ENCODE measurements at regions not wholly inside any gene's neighbourhood (a gene's known extent, or its start where the extent isn't known, plus 50 kb on each side); places are given as distances from the start of the nearest gene placed in this dataset.

DNA sequence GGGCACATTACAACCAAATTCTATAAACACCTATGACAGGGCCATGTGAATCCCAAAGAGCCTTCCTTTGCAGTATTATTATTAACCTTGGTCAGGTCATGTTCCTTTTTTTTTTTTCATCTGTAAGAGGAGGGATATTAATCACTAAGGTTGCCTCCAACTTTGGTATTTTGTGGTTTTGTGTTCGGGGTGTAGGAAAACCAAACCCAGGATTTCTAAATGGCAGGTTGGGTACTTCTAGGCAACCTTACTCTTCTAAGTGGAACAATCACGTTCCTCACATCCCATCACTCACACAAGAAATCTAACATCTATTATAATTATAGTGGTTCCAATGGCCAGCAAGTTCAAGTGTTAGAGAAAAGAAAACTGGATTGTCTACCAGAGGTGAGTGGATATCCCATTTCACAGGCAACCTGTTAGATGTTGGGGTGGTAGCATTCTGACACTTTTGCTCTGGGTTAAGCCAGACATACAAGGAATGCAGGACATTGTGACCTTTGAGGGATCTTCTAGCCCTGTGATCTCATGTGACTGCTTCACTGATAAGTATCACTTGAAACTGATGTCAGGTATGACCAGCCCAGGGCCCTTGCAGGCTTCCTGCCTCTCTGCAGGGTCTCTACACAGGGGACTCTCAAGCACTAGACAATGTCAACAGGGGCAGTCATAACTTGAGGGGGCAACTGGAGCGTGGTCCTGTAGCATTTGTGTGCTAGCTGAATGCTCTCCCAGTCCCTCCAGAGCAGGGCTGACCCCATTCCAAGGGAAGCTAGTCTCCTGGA, 126.2 kb upstream of the VLDLR start:
- Histone ChIP-seq H2AFZ (ENCODE audit: low read depth, low read length) (no peak overlapping the region), H3K4me1 (ENCODE audit: insufficient read depth, low read length) (peaks cover 2% of the 10 kb centered on the region), H3K4me3 (ENCODE audit: low read length) (no peak overlapping the region), H3K9me3 (ENCODE audit: low read length) (no peaks in the 10 kb centered on the region), H3K27me3 (ENCODE audit: insufficient read depth, low read length) (no peaks in the 10 kb centered on the region), H3K36me3 (ENCODE audit: insufficient read depth, low read length) (peaks cover 2% of the 10 kb centered on the region)

DNA sequence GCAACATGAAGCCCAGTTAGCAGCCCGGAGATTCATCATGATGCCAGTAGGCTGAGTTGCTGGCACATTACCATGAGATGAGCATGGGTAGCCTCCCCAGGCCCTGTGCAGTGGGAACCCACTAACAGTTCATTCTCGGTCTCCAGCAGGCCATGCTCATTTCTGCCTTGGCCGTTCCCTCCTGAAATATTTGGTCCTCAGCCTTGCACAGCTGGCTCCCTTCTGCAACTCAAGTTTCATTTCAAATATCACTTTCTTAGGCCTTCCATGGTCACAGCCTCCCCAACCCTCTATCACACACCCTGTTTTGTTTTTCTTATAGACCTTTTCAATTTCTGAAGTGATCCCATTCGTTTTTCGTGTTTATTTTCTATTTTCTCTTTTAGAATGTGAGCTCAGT, 125.4 kb upstream of the VLDLR start:
- Histone ChIP-seq H3K4me1 (ENCODE audit: insufficient read depth, low read length) (peaks cover 2% of the 10 kb centered on the region), H3K4me3 (ENCODE audit: low read length) (no peak overlapping the region), H3K9me3 (ENCODE audit: low read length) (no peaks in the 10 kb centered on the region), H3K27me3 (ENCODE audit: insufficient read depth, low read length) (no peaks in the 10 kb centered on the region), H2AFZ (ENCODE audit: low read depth, low read length) (no peak overlapping the region), H3K36me3 (ENCODE audit: insufficient read depth, low read length) (peaks cover 2% of the 10 kb centered on the region)

DNA sequence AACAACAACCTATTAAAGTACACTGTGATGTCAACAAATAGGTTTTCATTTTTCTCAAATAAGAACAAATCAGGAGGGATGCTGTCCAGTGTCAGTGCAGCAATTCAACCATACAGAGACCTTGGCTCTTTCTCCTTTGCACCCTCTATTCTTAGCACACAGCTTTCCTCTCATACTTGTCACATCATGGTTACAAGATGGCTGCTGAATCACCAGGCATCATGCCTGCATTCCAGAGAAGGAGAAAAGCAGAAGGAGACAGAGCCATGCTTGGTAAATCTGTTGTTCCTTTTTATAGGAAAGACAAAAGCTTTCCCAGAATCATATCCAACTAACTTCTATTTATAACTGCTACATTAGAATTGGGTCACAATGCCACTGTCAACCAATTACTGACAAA, 124.7 kb upstream of the VLDLR start:
- Histone ChIP-seq H3K4me3 (ENCODE audit: low read length) (no peak overlapping the region), H3K36me3 (ENCODE audit: insufficient read depth, low read length) (peaks cover 2% of the 10 kb centered on the region), H3K9me3 (ENCODE audit: low read length) (no peaks in the 10 kb centered on the region), H3K4me1 (ENCODE audit: insufficient read depth, low read length) (peaks cover 2% of the 10 kb centered on the region), H2AFZ (ENCODE audit: low read depth, low read length) (no peak overlapping the region), H3K27me3 (ENCODE audit: insufficient read depth, low read length) (no peaks in the 10 kb centered on the region)

DNA sequence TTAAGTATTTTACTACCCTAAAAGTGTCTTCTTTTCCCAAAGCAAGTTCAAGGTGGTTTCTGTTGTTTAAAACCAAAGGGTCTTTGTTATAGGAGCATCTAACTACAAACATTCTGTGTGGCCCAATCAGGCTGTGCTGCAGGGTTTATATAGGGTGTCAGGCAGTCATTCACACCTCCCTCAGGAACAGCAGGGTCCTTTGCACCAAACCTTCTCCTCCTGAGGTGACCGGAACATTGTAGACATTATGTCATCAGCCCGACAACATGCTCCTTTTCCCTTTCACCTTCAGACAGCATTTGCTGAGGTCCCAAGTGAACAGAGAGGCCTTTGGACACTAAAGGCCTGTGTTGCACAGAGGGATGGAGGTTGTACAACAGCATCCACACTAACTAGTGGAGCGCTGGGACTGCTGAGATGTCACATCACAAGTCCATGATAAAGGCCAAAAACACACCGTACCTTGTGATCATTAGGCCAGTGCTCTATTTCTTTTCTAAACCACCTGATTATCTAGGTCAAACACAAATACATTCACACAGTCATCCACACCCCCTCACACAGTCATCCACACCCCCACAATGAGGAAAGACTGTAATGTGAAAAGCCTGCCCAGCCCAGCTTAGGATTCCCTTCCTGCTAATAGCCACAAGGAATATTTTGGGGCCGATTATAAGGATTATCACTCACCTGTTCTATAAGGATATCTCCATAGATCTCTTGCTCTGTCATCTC, 123.8 kb upstream of the VLDLR start:
- H3K36me3 ChIP-seq (ENCODE audit: insufficient read depth, low read length): no peaks in the 10 kb centered on the region
- no peak overlapping the region for H2AFZ ChIP-seq (ENCODE audit: low read depth, low read length)
- H3K4me1 ChIP-seq (ENCODE audit: insufficient read depth, low read length): peaks cover 2% of the 10 kb centered on the region
- H3K4me3 ChIP-seq (ENCODE audit: low read length): no peak overlapping the region
- no peaks in the 10 kb centered on the region for H3K9me3 ChIP-seq (ENCODE audit: low read length)
- H3K27me3 ChIP-seq (ENCODE audit: insufficient read depth, low read length): no peaks in the 10 kb centered on the region

DNA sequence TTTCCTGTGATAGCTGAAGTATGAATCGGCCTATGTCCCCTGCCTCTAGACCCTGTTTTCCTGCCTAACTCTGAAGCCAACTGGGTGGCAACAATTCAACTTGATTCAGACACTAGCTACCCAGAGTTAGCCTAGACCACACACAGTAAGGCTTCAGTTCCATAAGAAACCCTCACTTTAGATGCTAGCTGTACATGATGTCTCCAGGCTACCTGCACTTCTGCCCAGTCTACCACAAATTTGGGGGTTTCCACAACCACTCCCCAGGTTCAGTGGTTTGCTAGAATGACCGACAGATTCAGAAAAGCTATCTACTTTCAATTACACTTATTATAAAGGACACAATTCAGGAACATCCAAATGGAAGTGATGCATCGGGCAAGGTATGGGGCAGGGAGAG, 119.4 kb upstream of the VLDLR start:
- H3K9me3 ChIP-seq (ENCODE audit: low read length): no peaks in the 10 kb centered on the region
- H3K27me3 ChIP-seq (ENCODE audit: insufficient read depth, low read length): no peaks in the 10 kb centered on the region
- H3K36me3 ChIP-seq (ENCODE audit: insufficient read depth, low read length): no peaks in the 10 kb centered on the region
- H3K4me1 ChIP-seq (ENCODE audit: insufficient read depth, low read length): no peaks in the 10 kb centered on the region
- H2AFZ ChIP-seq (ENCODE audit: low read depth, low read length): no peak overlapping the region
- H3K4me3 ChIP-seq (ENCODE audit: low read length): no peak overlapping the region

DNA sequence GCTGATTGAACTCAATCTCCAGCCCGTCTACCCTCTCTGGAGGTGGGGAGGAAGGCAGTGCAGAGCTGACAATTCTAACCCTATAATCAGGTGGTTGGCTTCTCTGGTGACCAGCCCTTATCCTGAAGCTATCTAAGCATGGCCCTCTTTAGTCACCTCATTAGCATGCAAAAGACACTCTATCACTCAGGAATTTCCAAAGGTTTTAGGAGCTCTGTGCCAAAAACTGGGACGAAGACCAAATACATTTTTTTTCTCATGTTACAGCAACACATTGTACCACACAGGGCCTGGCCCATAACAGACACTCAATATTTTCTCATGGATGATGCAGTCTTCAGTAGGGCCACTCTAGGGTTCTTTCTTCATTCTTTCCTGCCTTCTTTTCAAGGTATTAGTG, 118.8 kb upstream of the VLDLR start:
- no peak overlapping the region for H3K4me3 ChIP-seq (ENCODE audit: low read length)
- no peaks in the 10 kb centered on the region for H3K27me3 ChIP-seq (ENCODE audit: insufficient read depth, low read length)
- no peaks in the 10 kb centered on the region for H3K9me3 ChIP-seq (ENCODE audit: low read length)
- no peaks in the 10 kb centered on the region for H3K36me3 ChIP-seq (ENCODE audit: insufficient read depth, low read length)
- no peak overlapping the region for H2AFZ ChIP-seq (ENCODE audit: low read depth, low read length)
- no peaks in the 10 kb centered on the region for H3K4me1 ChIP-seq (ENCODE audit: insufficient read depth, low read length)

DNA sequence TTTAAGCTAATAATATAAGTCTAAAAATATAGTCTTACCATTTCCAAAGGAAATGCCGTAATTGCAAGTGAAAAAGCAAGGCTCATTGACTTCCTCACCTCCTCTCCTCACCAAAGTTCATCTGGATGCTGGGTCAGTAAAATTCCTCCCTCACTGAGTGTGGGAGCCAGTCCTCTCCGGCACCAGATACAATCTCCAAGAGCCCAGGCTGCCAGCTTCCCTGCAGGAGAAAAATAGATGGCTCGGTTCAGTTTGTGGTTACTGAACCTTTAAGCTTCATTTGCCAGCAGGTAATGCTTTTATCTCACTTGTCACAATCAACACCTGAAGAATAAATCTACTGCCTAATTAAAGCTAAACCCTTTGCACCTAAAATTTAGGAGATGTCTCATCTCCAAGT, 115.3 kb upstream of the VLDLR start:
- Histone ChIP-seq H3K9me3 (ENCODE audit: low read length) (no peaks in the 10 kb centered on the region), H3K36me3 (ENCODE audit: insufficient read depth, low read length) (no peaks in the 10 kb centered on the region), H2AFZ (ENCODE audit: low read depth, low read length) (no peak overlapping the region), H3K4me3 (ENCODE audit: low read length) (no peak overlapping the region), H3K4me1 (ENCODE audit: insufficient read depth, low read length) (no peaks in the 10 kb centered on the region), H3K27me3 (ENCODE audit: insufficient read depth, low read length) (no peaks in the 10 kb centered on the region)

DNA sequence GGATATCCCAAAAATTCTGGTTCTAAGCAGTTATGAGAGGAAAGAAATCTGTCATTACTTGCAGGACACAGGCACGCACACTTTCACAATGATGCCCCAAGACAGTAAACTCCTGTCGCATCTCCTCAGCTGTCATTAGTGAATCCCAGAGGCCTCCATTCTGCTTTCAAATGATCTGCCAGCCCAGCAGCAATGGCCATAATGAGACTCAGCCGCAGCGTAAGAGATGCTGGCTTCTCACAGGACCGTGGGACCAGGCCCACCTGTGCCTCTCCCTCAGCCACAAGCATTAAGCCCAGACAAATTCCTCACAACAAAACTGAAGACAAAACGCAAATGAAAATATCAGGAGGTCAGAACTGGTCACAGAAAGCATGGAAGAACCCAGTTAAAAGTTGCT, 98.0 kb upstream of the VLDLR start:
- Histone ChIP-seq H2AFZ (ENCODE audit: low read depth, low read length) (no peak overlapping the region), H3K4me1 (ENCODE audit: insufficient read depth, low read length) (peaks cover 16% of the 10 kb centered on the region), H3K36me3 (ENCODE audit: insufficient read depth, low read length) (peaks cover 10% of the 10 kb centered on the region), H3K27me3 (ENCODE audit: insufficient read depth, low read length) (no peaks in the 10 kb centered on the region), H3K9me3 (ENCODE audit: low read length) (peaks cover 1% of the 10 kb centered on the region), H3K4me3 (ENCODE audit: low read length) (no peak overlapping the region)

DNA sequence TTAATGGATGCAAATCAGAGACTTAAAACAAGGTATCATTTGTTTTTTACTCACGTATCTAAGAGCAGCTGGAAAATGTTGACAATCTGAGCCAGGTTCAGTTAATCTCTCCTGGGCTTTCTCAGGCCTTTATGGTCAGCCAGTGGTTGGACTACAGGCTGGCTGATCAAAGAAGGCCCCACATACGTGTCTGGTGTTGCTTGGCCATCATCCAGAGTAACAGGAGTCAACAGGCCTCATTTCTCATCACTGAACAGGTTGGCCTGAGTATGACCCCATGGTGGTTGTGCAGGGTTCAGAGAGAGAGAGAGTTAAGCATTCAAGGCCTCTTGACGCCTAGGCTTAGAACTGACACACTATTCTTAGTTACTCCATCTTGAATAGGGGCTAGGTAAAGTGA, 97.0 kb upstream of the VLDLR start:
- H2AFZ ChIP-seq (ENCODE audit: low read depth, low read length): no peak overlapping the region
- peaks cover 16% of the 10 kb centered on the region for H3K4me1 ChIP-seq (ENCODE audit: insufficient read depth, low read length)
- peaks cover 10% of the 10 kb centered on the region for H3K36me3 ChIP-seq (ENCODE audit: insufficient read depth, low read length)
- H3K4me3 ChIP-seq (ENCODE audit: low read length): no peak overlapping the region
- H3K27me3 ChIP-seq (ENCODE audit: insufficient read depth, low read length): no peaks in the 10 kb centered on the region
- peaks cover 1% of the 10 kb centered on the region for H3K9me3 ChIP-seq (ENCODE audit: low read length)

DNA sequence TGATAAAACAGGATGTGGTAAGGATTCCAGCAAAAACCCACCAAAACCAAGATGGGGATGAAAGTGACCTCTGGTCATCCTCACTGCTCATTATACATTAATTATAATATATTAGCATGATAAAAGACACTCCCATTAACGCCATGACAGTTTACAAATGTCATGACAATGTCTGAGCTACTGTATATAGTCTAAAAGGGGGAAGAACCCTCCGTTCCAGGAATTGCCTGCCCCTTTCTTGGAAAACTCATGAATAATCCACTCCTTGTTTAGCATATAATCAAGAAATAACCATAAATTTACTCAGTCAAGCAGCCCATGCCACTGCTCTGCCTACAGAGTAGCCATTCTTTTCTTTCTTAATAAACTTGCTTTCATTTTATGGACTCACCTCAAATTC, 96.4 kb upstream of the VLDLR start:
- peaks cover 1% of the 10 kb centered on the region for H3K9me3 ChIP-seq (ENCODE audit: low read length)
- peaks cover 16% of the 10 kb centered on the region for H3K4me1 ChIP-seq (ENCODE audit: insufficient read depth, low read length)
- no peaks in the 10 kb centered on the region for H3K27me3 ChIP-seq (ENCODE audit: insufficient read depth, low read length)
- H2AFZ ChIP-seq (ENCODE audit: low read depth, low read length): no peak overlapping the region
- peaks cover 10% of the 10 kb centered on the region for H3K36me3 ChIP-seq (ENCODE audit: insufficient read depth, low read length)
- H3K4me3 ChIP-seq (ENCODE audit: low read length): no peak overlapping the region

DNA sequence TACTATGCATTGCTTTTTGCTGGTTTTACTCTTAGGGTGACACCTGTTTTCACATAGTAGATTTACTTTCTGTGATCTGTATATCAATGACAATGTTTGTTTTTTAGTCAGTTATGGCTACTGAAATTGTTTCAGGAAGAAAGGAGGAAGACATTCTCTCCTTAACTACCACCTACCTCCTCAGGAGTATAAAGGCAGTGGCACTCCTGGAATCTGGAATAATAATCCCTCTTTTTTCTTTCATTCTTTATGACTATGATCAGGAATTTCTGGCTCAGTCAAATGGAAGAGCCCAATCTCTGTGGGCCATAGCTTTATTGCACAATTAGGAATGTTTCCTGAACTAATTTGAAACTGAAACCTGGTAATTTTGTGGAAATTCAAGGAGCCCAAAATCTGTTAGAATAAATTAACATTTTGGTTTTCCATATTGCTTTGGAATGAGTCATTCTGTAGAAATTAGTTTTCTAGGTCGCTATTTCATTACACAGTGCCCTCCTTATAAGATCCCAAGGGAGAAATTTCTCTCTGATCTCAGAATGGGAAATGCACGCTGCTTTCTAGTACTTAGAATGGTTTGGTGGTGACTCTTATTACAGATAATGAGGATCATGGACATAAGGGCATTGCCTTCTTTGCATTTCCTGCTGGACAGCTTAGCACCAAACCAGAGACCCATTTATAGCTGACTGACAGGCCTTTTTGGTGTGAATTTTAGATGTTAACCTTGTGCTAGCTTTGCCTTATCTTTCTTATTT, 95.3 kb upstream of the VLDLR start:
- H3K27me3 ChIP-seq (ENCODE audit: insufficient read depth, low read length): no peaks in the 10 kb centered on the region
- no peak overlapping the region for H2AFZ ChIP-seq (ENCODE audit: low read depth, low read length)
- peaks cover 1% of the 10 kb centered on the region for H3K9me3 ChIP-seq (ENCODE audit: low read length)
- peaks cover 8% of the 10 kb centered on the region for H3K36me3 ChIP-seq (ENCODE audit: insufficient read depth, low read length)
- peaks cover 16% of the 10 kb centered on the region for H3K4me1 ChIP-seq (ENCODE audit: insufficient read depth, low read length)
- H3K4me3 ChIP-seq (ENCODE audit: low read length): no peak overlapping the region

DNA sequence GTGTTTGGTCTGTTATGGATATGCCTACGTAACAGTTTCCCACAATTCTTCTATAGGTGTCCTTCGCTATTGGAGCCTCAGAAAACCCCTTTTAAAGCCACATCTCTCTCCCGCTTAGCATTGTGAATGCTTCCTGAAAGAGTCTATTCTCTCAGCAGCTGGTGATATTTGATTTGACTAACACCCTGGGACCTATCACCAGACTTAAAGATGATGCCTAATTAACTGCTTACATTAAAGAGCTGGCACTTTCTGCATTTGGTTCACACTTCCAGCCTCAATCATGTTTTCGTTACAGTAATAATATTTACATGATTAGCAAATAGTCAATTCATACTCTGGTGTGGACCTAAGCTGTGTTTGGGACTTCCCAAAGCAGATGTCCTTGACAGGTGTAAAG, 90.1 kb upstream of the VLDLR start:
- no peaks in the 10 kb centered on the region for H3K36me3 ChIP-seq (ENCODE audit: insufficient read depth, low read length)
- no peak overlapping the region for H2AFZ ChIP-seq (ENCODE audit: low read depth, low read length)
- no peak overlapping the region for H3K4me3 ChIP-seq (ENCODE audit: low read length)
- H3K4me1 ChIP-seq (ENCODE audit: insufficient read depth, low read length): peaks cover 1% of the 10 kb centered on the region
- no peaks in the 10 kb centered on the region for H3K9me3 ChIP-seq (ENCODE audit: low read length)
- H3K27me3 ChIP-seq (ENCODE audit: insufficient read depth, low read length): no peaks in the 10 kb centered on the region

DNA sequence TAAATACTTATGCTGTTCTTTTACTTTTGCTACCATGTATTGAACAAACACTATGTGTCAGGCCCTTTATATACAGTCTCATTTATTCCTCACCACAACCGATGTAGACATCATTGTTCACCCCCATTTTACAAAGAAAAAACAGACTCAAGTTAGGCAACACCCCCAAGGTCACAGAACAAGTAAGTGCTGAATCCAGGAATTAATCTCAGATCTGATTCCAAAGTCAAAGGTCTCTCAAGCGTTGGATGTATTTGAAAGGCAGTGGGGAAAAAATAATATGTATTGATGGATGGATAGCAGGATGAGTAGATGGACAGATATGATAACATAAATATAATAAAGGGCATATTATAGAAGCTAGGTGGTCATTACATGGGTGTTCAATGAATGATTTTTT, 85.1 kb upstream of the VLDLR start:
- H3K9me3 ChIP-seq (ENCODE audit: low read length): no peaks in the 10 kb centered on the region
- no peak overlapping the region for H3K4me3 ChIP-seq (ENCODE audit: low read length)
- H3K27me3 ChIP-seq (ENCODE audit: insufficient read depth, low read length): no peaks in the 10 kb centered on the region
- no peak overlapping the region for H2AFZ ChIP-seq (ENCODE audit: low read depth, low read length)
- no peaks in the 10 kb centered on the region for H3K36me3 ChIP-seq (ENCODE audit: insufficient read depth, low read length)
- peaks cover 16% of the 10 kb centered on the region for H3K4me1 ChIP-seq (ENCODE audit: insufficient read depth, low read length)
